GM19035 (cell line): ENCODE measurements at regions not wholly inside any gene's neighbourhood (a gene's known extent, or its start where the extent isn't known, plus 50 kb on each side); places are given as distances from the start of the nearest gene placed in this dataset.
"Not testable (repeated sequence)": the region's sequence is repeated elsewhere in the genome, so short reads cannot be mapped to it uniquely, and the experiment has no call there.

Source experiments
- ATAC-seq: cut with Tn5 transposase; IDR thresholded peaks from one replicate; pipeline ENCODE4 v1.9.1; 2021; ENCODE audit not compliant: unreplicated experiment

GRCh38 chr18:9009703-9010488, 92.6 kb upstream of the NDUFV2 start:
- ATAC-seq = no peak

GRCh38 chr18:9011431-9011830, 91.1 kb upstream of the NDUFV2 start:
- no peak for ATAC-seq

GRCh38 chr18:9013926-9014373, 88.5 kb upstream of the NDUFV2 start:
- no peak for ATAC-seq

- ATAC-seq = no peak
Observed at GRCh38 chr18:9015689-9016088, 86.8 kb upstream of the NDUFV2 start.

GRCh38 chr18:9016633-9017166, 85.8 kb upstream of the NDUFV2 start:
- no peak for ATAC-seq

- ATAC-seq = peak; percentile 86
Observed at GRCh38 chr18:9017167-9017904, 85.2 kb upstream of the NDUFV2 start.

- no peak for ATAC-seq
Observed at GRCh38 chr18:9017905-9018227, 84.6 kb upstream of the NDUFV2 start.

- ATAC-seq = no peak
Observed at GRCh38 chr18:9019135-9019534, 83.4 kb upstream of the NDUFV2 start.

GRCh38 chr18:9020221-9020620, 82.3 kb upstream of the NDUFV2 start:
- no peak for ATAC-seq

GRCh38 chr18:9021458-9021857, 81.0 kb upstream of the NDUFV2 start:
- no peak for ATAC-seq

GRCh38 chr18:9022397-9023155, 79.9 kb upstream of the NDUFV2 start:
- no peak for ATAC-seq

GRCh38 chr18:9024031-9024646, 78.4 kb upstream of the NDUFV2 start:
- not testable (repeated sequence) for ATAC-seq

GRCh38 chr18:9025091-9025838, 77.2 kb upstream of the NDUFV2 start:
- no peak for ATAC-seq

- ATAC-seq = no peak
Observed at GRCh38 chr18:9029131-9029530, 73.4 kb upstream of the NDUFV2 start.

GRCh38 chr18:9032519-9032918, 70.0 kb upstream of the NDUFV2 start:
- ATAC-seq = no peak

- ATAC-seq = no peak
Observed at GRCh38 chr18:9038277-9038871, 64.1 kb upstream of the NDUFV2 start.

GRCh38 chr18:9039441-9040071, 62.9 kb upstream of the NDUFV2 start:
- no peak for ATAC-seq

- ATAC-seq = no peak
Observed at GRCh38 chr18:9042766-9043481, 59.6 kb upstream of the NDUFV2 start.

- ATAC-seq = no peak
Observed at GRCh38 chr18:9043581-9043980, 58.9 kb upstream of the NDUFV2 start.
